ENCODE measurements at regions not wholly inside any gene's neighbourhood (a gene's known extent, or its start where the extent isn't known, plus 50 kb on each side); places are given as distances from the start of the nearest gene placed in this dataset.

GRCh38 chr5:75848077-75848476, 130.8 kb upstream of the POC5 start:
- ChIA-PET POLR2A (no interaction called here), CTCF (no interaction called here)
- DNase-seq (ENCODE audit: low read depth in 1 of 2, low spot score in 1 of 2) (no peak), ATAC-seq (no peak), FAIRE-seq (no peak)
- Histone ChIP-seq H3K9me3 (no peaks in the 10 kb centered on the region), H3K4me3 (no peak overlapping the region), H3K27ac (no peak overlapping the region), H3K4me2 (no peak overlapping the region), H3K4me1 (no peaks in the 10 kb centered on the region)
- TF ChIP-seq ZSCAN20 (CRISPR knock-in tag; IDR thresholded peaks at IDR 0.05) (no peak), FOSB (CRISPR knock-in tag; IDR thresholded peaks at IDR 0.05) (no peak), PBX3 (IDR thresholded peaks at IDR 0.05) (no peak), HEYL (CRISPR knock-in tag; IDR thresholded peaks at IDR 0.05) (no peak), HMGXB4 (CRISPR knock-in tag; IDR thresholded peaks at IDR 0.05; ENCODE audit: borderline replicate concordance) (no peak), MAFK (IDR thresholded peaks at IDR 0.05; ENCODE audit: partially characterized antibody) (no peak), MAX (IDR thresholded peaks at IDR 0.05) (no peak), USF2 (IDR thresholded peaks at IDR 0.05) (no peak), MYC (IDR thresholded peaks at IDR 0.05; ENCODE audit: borderline replicate concordance, low read length) (no peak), EHF (CRISPR knock-in tag; IDR thresholded peaks at IDR 0.05) (no peak), ELK1 (IDR thresholded peaks at IDR 0.05; ENCODE audit: low read depth, low read length) (no peak), GATA3 (IDR thresholded peaks at IDR 0.05; ENCODE audit: borderline replicate concordance) (no peak), KDM5A (IDR thresholded peaks at IDR 0.05) (no peak), MAZ (IDR thresholded peaks at IDR 0.05; ENCODE audit: borderline replicate concordance, low read depth, low read length) (no peak), RCOR1 (IDR thresholded peaks at IDR 0.05; ENCODE audit: low read depth, low read length) (no peak), SREBF2 (IDR thresholded peaks at IDR 0.05) (no peak), TFCP2L1 (CRISPR knock-in tag; IDR thresholded peaks at IDR 0.05) (no peak)
- TF ChIP-seq, protein P1, sequence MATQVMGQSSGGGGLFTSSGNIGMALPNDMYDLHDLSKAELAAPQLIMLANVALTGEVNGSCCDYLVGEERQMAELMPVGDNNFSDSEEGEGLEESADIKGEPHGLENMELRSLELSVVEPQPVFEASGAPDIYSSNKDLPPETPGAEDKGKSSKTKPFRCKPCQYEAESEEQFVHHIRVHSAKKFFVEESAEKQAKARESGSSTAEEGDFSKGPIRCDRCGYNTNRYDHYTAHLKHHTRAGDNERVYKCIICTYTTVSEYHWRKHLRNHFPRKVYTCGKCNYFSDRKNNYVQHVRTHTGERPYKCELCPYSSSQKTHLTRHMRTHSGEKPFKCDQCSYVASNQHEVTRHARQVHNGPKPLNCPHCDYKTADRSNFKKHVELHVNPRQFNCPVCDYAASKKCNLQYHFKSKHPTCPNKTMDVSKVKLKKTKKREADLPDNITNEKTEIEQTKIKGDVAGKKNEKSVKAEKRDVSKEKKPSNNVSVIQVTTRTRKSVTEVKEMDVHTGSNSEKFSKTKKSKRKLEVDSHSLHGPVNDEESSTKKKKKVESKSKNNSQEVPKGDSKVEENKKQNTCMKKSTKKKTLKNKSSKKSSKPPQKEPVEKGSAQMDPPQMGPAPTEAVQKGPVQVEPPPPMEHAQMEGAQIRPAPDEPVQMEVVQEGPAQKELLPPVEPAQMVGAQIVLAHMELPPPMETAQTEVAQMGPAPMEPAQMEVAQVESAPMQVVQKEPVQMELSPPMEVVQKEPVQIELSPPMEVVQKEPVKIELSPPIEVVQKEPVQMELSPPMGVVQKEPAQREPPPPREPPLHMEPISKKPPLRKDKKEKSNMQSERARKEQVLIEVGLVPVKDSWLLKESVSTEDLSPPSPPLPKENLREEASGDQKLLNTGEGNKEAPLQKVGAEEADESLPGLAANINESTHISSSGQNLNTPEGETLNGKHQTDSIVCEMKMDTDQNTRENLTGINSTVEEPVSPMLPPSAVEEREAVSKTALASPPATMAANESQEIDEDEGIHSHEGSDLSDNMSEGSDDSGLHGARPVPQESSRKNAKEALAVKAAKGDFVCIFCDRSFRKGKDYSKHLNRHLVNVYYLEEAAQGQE (IDR thresholded peaks at IDR 0.05) = no peak
- 15% methylated on average over 1 of the region's 1 CpG for WGBS (ENCODE audit: missing lambda C conversion rate)

DNA sequence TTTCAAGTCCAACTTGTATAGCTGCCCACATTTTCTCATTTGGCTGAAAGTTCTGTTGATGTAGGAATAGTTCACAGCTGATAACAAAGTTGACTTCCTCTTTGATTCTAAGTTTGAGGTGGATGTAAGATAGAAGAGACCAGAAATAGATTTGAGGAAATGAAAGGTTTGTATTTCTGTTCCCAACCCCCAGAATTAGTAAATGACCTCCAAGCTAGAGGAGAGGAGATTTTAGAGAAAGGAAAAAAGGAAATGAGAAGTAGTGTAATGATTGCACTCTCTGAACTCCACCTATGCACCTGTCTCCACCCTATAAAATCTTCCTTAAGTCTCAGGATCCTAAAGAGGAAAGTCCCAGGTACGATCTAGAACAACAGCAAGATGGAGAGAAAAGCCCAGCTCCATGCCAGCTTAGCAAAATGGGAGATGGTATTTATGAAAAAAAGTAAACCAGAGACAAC, 130.4 kb upstream of the POC5 start:
- Histone ChIP-seq H3K27ac (no peak overlapping the region), H3K9me3 (no peaks in the 10 kb centered on the region), H3K4me2 (no peak overlapping the region), H3K4me1 (no peaks in the 10 kb centered on the region), H3K4me3 (no peak overlapping the region)
- ChIA-PET CTCF (no interaction called here), POLR2A (no interaction called here)
- TF ChIP-seq ZC3H11A (IDR thresholded peaks at IDR 0.05) (no peak), POLR2AphosphoS2 (conservative IDR thresholded peaks at IDR 0.05; ENCODE audit: low read length) (no peak), MAZ (IDR thresholded peaks at IDR 0.05; ENCODE audit: borderline replicate concordance, low read depth, low read length) (no peak), RARB (CRISPR knock-in tag; IDR thresholded peaks at IDR 0.05) (no peak), CBX8 (IDR thresholded peaks at IDR 0.05) (no peak), PBX3 (IDR thresholded peaks at IDR 0.05) (no peak), ESRRA (IDR thresholded peaks at IDR 0.05; ENCODE audit: borderline replicate concordance, low read length) (no peak), MAFK (IDR thresholded peaks at IDR 0.05; ENCODE audit: partially characterized antibody) (no peak), TP53 (CRISPR knock-in tag; IDR thresholded peaks at IDR 0.05) (no peak), FOSB (CRISPR knock-in tag; IDR thresholded peaks at IDR 0.05) (no peak), CHD2 (IDR thresholded peaks at IDR 0.05; ENCODE audit: low read length, partially characterized antibody) (no peak)
- 0% methylated on average over 1 of the region's 1 CpG for WGBS (ENCODE audit: missing lambda C conversion rate)
- no peak for DNase-seq (ENCODE audit: low read depth in 1 of 2, low spot score in 1 of 2)
- no peak for ATAC-seq
- no peak for FAIRE-seq
